NCI-H345 treated with DMSO at 0.1 percent for 48 hours (cell line): ENCODE measurements at regions not wholly inside any gene's neighbourhood (a gene's known extent, or its start where the extent isn't known, plus 50 kb on each side); places are given as distances from the start of the nearest gene placed in this dataset.
"Not testable (repeated sequence)": the region's sequence is repeated elsewhere in the genome, so short reads cannot be mapped to it uniquely, and the experiment has no call there.

ENCODE experiments used
- DNase-seq: peaks from one replicate; lab custom pipeline; 2025; ENCODE audit not compliant: unreplicated experiment; lab: John Stamatoyannopoulos, UW

- no peak for DNase-seq
These were observed 222.6 kb downstream of the CAAP1 start for GRCh38 chr9:26669701-26670670.

GRCh38 chr9:26667882-26668281, 224.7 kb downstream of the CAAP1 start:
- no peak for DNase-seq

- no peak for DNase-seq
These were observed 226.9 kb downstream of the CAAP1 start for GRCh38 chr9:26665666-26666065.

GRCh38 chr9:26664087-26664773, 228.4 kb downstream of the CAAP1 start:
- not testable (repeated sequence) for DNase-seq

GRCh38 chr9:26662476-26662875, 230.1 kb downstream of the CAAP1 start:
- DNase-seq = no peak

GRCh38 chr9:26658476-26658875, 234.1 kb downstream of the CAAP1 start:
- no peak for DNase-seq

- no peak for DNase-seq
These were observed 234.6 kb downstream of the CAAP1 start for GRCh38 chr9:26657958-26658357.

- no peak for DNase-seq
These were observed 236.4 kb downstream of the CAAP1 start for GRCh38 chr9:26656003-26656870.

- no peak for DNase-seq
These were observed 237.4 kb downstream of the CAAP1 start for GRCh38 chr9:26655166-26655565.

- DNase-seq = no peak
These were observed 242.3 kb downstream of the CAAP1 start for GRCh38 chr9:26650325-26650724.

GRCh38 chr9:26643826-26644225, 248.8 kb downstream of the CAAP1 start:
- no peak for DNase-seq

- no peak for DNase-seq
These were observed 252.8 kb downstream of the CAAP1 start for GRCh38 chr9:26639761-26640160.

GRCh38 chr9:26637101-26637500, 255.5 kb downstream of the CAAP1 start:
- no peak for DNase-seq

GRCh38 chr9:26613851-26614350, 278.7 kb downstream of the CAAP1 start:
- DNase-seq = not testable (repeated sequence)

- DNase-seq = no peak
These were observed 280.4 kb downstream of the CAAP1 start for GRCh38 chr9:26612211-26612610.

GRCh38 chr9:26606756-26607155, 285.8 kb downstream of the CAAP1 start:
- DNase-seq = no peak

GRCh38 chr9:26605367-26605766, 287.2 kb downstream of the CAAP1 start:
- DNase-seq = no peak

- no peak for DNase-seq
These were observed 288.4 kb downstream of the CAAP1 start for GRCh38 chr9:26604076-26604662.

GRCh38 chr9:26603617-26604016, 289.0 kb downstream of the CAAP1 start:
- no peak for DNase-seq

- no peak for DNase-seq
These were observed 295.0 kb downstream of the CAAP1 start for GRCh38 chr9:26597542-26598149.
